ENCODE measurements at regions not wholly inside any gene's neighbourhood (a gene's known extent, or its start where the extent isn't known, plus 50 kb on each side); places are given as distances from the start of the nearest gene placed in this dataset.

- H2AFZ ChIP-seq (ENCODE audit: low read depth, low read length) = no peak overlapping the region
- no TSS peak for BruUV-seq (replicated peaks)
- no peaks in the 10 kb centered on the region for H3K27me3 ChIP-seq (ENCODE audit: control insufficient read depth in 2 of 2, insufficient read depth in 2 of 2, low read length in 2 of 2)
- no peaks in the 10 kb centered on the region for H3K36me3 ChIP-seq (ENCODE audit: control insufficient read depth, insufficient read depth, low read length)
- 6% methylated on average over 1 of the region's 1 CpG for WGBS (ENCODE audit: insufficient coverage, low coverage, missing lambda C conversion rate)
- no peaks in the 10 kb centered on the region for H4K20me1 ChIP-seq (replicated peaks; ENCODE audit: control insufficient read depth, insufficient read depth, low read length)
- no peak overlapping the region for H3K4me3 ChIP-seq
- H3K27ac ChIP-seq (ENCODE audit: extremely low read depth, low read depth, low read length) = no peak overlapping the region
- no peaks in the 10 kb centered on the region; the same call in none of the 2 replicates for H3K9me3 ChIP-seq (replicated peaks; ENCODE audit: control insufficient read depth, insufficient read depth, low read depth, low read length)
- FAIRE-seq (no peak), ATAC-seq (no peak), DNase-seq (ENCODE audit: extremely low read depth in 1 of 4, low spot score in 3 of 4) (no peak)
- no peak overlapping the region for H3K4me2 ChIP-seq (ENCODE audit: insufficient read depth, low read length)
- in situ Hi-C loops (cut with MboI) = no loop called here
- ChIA-PET CTCF (ENCODE audit: low intra/inter-chr PET ratio) (no interaction called here), POLR2A (interaction anchor here (0.7 kb wide), 1 partner anchor 414 kb away, joined by 3 read pairs; no protein-coding TSS in a partner anchor)
- no peak for TF ChIP-seq ETV5 (CRISPR knock-in tag; IDR thresholded peaks at IDR 0.05; ENCODE audit: low read depth)
- TF ChIP-seq NFRKB (IDR thresholded peaks at IDR 0.05; ENCODE audit: low read depth) = no peak
- no peak for TF ChIP-seq ZNF431 (CRISPR knock-in tag; IDR thresholded peaks at IDR 0.05)
- TF ChIP-seq SRSF3 (IDR thresholded peaks at IDR 0.05; ENCODE audit: insufficient read depth, low read length) = no peak
- no peak for TF ChIP-seq ZNF224 (CRISPR knock-in tag; IDR thresholded peaks at IDR 0.05)
- TF ChIP-seq, protein P1, sequence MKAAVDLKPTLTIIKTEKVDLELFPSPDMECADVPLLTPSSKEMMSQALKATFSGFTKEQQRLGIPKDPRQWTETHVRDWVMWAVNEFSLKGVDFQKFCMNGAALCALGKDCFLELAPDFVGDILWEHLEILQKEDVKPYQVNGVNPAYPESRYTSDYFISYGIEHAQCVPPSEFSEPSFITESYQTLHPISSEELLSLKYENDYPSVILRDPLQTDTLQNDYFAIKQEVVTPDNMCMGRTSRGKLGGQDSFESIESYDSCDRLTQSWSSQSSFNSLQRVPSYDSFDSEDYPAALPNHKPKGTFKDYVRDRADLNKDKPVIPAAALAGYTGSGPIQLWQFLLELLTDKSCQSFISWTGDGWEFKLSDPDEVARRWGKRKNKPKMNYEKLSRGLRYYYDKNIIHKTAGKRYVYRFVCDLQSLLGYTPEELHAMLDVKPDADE (conservative IDR thresholded peaks at IDR 0.05; ENCODE audit: control insufficient read depth, low read depth, low read length) = no peak
- TF ChIP-seq ZNF274 (IDR thresholded peaks at IDR 0.05; ENCODE audit: borderline replicate concordance, low read depth, low read length) = no peak
- no peak for TF ChIP-seq RBM14 (IDR thresholded peaks at IDR 0.05; ENCODE audit: borderline replicate concordance, insufficient read depth, low read depth, low read length)
- no peak for TF ChIP-seq CC2D1A (IDR thresholded peaks at IDR 0.05)
- no peak for TF ChIP-seq NFIC (IDR thresholded peaks at IDR 0.05)
- no peak for TF ChIP-seq ZNF75A (CRISPR knock-in tag; IDR thresholded peaks at IDR 0.05)
- no peak for TF ChIP-seq ZNF217 (CRISPR knock-in tag; IDR thresholded peaks at IDR 0.05)
- TF ChIP-seq HDAC6 (IDR thresholded peaks at IDR 0.05; ENCODE audit: low read depth, low read length) = no peak
- no peak for TF ChIP-seq FOXP1 (CRISPR knock-in tag; IDR thresholded peaks at IDR 0.05)
- no peak overlapping the region for H3K9ac ChIP-seq (ENCODE audit: insufficient read depth in 1 of 2, low read depth in 2 of 2, low read length in 2 of 2)
- no peaks in the 10 kb centered on the region for H3K79me2 ChIP-seq (ENCODE audit: control insufficient read depth, insufficient read depth, low read length)
- intact Hi-C loops (cut with micrococcal nuclease) = no loop called here
- no peaks in the 10 kb centered on the region for H3K9me1 ChIP-seq (ENCODE audit: control insufficient read depth, insufficient read depth, low read length)
- H3K4me1 ChIP-seq (replicated peaks in 1 of 2; ENCODE audit: control insufficient read depth in 2 of 2, insufficient read depth in 2 of 2, low read length in 2 of 2) = no peaks in the 10 kb centered on the region
Observed at GRCh38 chr4:111812760-111813159, 332.5 kb upstream of the FAM241A start.
